SK-N-SH (cell line): ENCODE measurements at regions not wholly inside any gene's neighbourhood (a gene's known extent, or its start where the extent isn't known, plus 50 kb on each side); places are given as distances from the start of the nearest gene placed in this dataset.

Source experiments
- TF ChIP-seq, protein P1 (sequence below): fragments of 200-600 bp; sonication (generic); IDR thresholded peaks from 2 replicates; pipeline ENCODE4 v1.6.1; 2017; ENCODE audit warnings: antibody characterized with exemption, mild to moderate bottlenecking, moderate library complexity
- TF ChIP-seq, protein P2 (sequence below): IDR thresholded peaks from 2 replicates; pipeline ENCODE4 v1.4.0; 2012; ENCODE audit warnings: low read depth, borderline replicate concordance

DNA sequence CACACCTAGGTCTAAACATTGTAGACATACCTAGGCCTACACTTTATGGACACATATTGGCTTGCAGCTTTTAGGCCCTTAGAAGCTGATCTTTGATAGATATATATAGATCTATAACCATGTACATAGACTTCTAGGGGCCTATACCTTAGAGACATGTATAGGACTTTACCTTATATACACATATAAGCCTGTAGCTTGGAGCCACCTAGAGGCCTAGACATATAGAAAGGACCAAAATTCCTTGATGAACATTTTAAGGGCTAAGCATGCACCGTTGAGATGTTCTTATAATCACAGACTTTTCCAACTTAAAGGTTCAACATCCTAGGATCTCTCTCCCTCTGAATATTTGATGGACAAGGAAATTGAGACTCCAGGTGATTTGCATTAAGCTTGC lies 371.7 kb upstream of the SASH1 start:
- TF ChIP-seq, protein P1, sequence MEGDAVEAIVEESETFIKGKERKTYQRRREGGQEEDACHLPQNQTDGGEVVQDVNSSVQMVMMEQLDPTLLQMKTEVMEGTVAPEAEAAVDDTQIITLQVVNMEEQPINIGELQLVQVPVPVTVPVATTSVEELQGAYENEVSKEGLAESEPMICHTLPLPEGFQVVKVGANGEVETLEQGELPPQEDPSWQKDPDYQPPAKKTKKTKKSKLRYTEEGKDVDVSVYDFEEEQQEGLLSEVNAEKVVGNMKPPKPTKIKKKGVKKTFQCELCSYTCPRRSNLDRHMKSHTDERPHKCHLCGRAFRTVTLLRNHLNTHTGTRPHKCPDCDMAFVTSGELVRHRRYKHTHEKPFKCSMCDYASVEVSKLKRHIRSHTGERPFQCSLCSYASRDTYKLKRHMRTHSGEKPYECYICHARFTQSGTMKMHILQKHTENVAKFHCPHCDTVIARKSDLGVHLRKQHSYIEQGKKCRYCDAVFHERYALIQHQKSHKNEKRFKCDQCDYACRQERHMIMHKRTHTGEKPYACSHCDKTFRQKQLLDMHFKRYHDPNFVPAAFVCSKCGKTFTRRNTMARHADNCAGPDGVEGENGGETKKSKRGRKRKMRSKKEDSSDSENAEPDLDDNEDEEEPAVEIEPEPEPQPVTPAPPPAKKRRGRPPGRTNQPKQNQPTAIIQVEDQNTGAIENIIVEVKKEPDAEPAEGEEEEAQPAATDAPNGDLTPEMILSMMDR = no peak
- TF ChIP-seq, protein P2, sequence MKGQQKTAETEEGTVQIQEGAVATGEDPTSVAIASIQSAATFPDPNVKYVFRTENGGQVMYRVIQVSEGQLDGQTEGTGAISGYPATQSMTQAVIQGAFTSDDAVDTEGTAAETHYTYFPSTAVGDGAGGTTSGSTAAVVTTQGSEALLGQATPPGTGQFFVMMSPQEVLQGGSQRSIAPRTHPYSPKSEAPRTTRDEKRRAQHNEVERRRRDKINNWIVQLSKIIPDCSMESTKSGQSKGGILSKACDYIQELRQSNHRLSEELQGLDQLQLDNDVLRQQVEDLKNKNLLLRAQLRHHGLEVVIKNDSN = no peak
